Stimulated activated naive CD8-positive, alpha-beta T cell treated with anti-CD3 and anti-CD28 coated beads, Interleukin-15, Interleukin-2, amounts not matched to agents 100 ng/mL and 50 ng/mL, for 24 hours (primary cell): ENCODE measurements at regions not wholly inside any gene's neighbourhood (a gene's known extent, or its start where the extent isn't known, plus 50 kb on each side); places are given as distances from the start of the nearest gene placed in this dataset.
"Not testable (repeated sequence)": the region's sequence is repeated elsewhere in the genome, so short reads cannot be mapped to it uniquely, and the experiment has no call there.

Source experiments
- H3K27ac Mint-ChIP-seq: one replicate; pipeline ENCODE4 v1.8.0; 2021; ENCODE audit warnings: mild to moderate bottlenecking, mixed read lengths
- H3K27me3 Mint-ChIP-seq: one replicate; pipeline ENCODE4 v1.8.0; 2021; ENCODE audit warnings: mixed read lengths
- H3K36me3 Mint-ChIP-seq: one replicate; pipeline ENCODE4 v1.8.0; 2021; ENCODE audit warnings: low read depth, mixed read lengths
- H3K4me1 Mint-ChIP-seq: one replicate; pipeline ENCODE4 v1.8.0; 2021; ENCODE audit warnings: low read depth, mixed read lengths
- H3K4me3 Mint-ChIP-seq: one replicate; pipeline ENCODE4 v1.8.0; 2021; ENCODE audit warnings: mild to moderate bottlenecking, mixed read lengths
- H3K9me3 Mint-ChIP-seq: one replicate; pipeline ENCODE4 v1.8.0; 2021; ENCODE audit warnings: mixed read lengths

DNA sequence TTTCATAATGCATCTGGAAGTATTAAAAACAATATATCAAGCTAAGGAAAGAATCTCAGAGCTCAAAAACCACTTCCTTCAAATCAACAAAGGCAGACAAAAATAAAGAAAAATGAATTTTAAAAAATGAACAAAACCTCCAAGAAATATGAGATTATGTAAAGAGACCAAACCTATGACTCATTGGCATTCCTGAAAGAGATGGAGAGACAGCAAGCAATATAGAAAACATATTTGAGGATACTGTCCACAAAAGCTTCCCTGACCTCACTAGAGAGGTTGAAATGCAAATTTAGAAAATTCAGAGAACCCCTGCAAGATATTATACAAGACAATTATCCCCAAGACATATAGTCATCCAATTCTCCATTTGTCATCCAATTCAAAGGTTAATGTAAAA lies 311.3 kb upstream of the SOX9 start:
- H3K4me1 Mint-ChIP-seq, result no peaks in the 10 kb centered on the region
- no peak overlapping the region for H3K4me3 Mint-ChIP-seq
- H3K27ac Mint-ChIP-seq, result no peak overlapping the region
- no peaks in the 10 kb centered on the region for H3K36me3 Mint-ChIP-seq
- peaks cover 29% of the 10 kb centered on the region for H3K9me3 Mint-ChIP-seq
- H3K27me3 Mint-ChIP-seq, result no peaks in the 10 kb centered on the region

DNA sequence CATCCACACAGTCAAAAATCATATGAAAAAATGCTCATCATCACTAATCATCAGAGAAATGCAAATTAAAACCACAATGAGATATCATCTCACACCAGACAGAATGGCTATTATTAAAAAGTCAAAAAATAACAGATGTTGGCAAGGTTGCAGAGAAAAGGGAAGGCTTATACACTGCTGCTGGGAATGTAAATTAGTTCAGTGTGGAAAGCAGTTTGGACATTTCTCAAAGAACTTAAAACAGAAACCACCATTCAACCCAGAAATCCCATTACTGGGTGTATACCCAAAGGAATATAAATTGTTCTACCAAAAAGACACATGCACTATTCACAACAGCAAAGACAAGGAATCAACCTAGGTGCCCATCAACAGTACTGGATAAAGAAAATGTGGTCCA lies 307.0 kb upstream of the SOX9 start:
- not testable (repeated sequence) for H3K27ac Mint-ChIP-seq, H3K4me3 Mint-ChIP-seq, H3K4me1 Mint-ChIP-seq, H3K36me3 Mint-ChIP-seq, H3K27me3 Mint-ChIP-seq
- H3K9me3 Mint-ChIP-seq, result peaks cover 25% of the 10 kb centered on the region

DNA sequence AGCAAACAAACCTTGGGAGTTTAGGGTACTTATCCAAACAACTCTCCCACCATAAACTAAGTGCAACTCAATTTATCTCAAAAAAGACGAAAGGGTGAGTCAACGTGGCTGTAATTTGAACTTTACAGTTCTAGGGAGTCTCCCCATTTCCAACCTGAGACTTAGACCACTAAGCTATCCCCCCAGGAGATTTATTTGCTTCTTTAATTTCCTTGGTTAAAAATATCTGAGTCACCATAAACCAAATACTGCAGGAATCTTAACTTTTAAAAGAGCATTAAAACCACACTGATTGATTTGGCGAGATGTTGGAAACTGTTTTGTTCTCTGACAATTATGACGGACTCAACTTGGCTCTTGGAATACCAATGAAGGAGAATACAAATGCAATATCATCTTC lies 299.3 kb upstream of the SOX9 start:
- no peak overlapping the region for H3K27ac Mint-ChIP-seq
- H3K36me3 Mint-ChIP-seq, result no peaks in the 10 kb centered on the region
- no peak overlapping the region for H3K4me3 Mint-ChIP-seq
- H3K4me1 Mint-ChIP-seq, result no peaks in the 10 kb centered on the region
- peaks cover 7% of the 10 kb centered on the region for H3K9me3 Mint-ChIP-seq
- H3K27me3 Mint-ChIP-seq, result no peaks in the 10 kb centered on the region

DNA sequence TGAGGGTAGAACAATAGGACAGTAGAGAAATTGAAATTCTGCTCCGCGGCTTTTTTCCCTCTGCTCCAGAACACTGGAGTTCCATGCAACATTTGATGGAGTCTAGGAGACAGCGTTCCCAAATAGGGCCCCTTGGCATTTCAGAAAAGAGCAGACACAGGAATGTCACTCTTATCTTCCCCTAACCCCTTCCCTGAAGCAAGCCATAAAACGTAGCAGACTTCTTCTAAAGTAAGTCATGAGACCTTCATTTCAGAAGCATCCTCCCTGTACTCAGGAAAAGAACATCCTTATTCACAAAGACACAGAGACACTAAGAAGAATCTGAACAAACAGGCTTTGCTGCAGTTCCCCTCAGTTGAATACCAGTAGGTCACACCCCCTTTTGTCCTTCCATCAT lies 296.1 kb upstream of the SOX9 start:
- Mint-ChIP-seq H3K9me3 (peaks cover 7% of the 10 kb centered on the region), H3K36me3 (no peaks in the 10 kb centered on the region), H3K4me3 (no peak overlapping the region), H3K4me1 (no peaks in the 10 kb centered on the region), H3K27ac (no peak overlapping the region), H3K27me3 (no peaks in the 10 kb centered on the region)

DNA sequence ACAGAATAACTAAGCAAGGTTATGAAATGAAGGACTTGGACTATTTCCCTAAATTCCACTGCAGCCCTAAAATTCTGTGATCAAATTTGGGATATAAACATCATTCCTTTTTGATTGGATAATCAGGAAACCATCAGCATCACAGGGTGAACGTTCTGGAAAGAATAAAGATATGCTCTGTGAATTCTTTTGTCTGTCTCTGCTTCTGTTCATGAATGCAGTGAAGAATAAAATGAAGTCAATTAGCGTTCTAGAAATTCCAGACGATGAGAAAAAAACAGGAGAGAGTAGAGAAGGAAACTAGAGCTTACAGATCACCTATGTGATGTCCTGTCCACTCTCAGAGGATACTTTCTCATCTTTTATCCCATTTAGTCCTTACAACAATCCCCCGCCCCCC lies 295.1 kb upstream of the SOX9 start:
- Mint-ChIP-seq H3K4me3 (no peak overlapping the region), H3K27ac (no peak overlapping the region), H3K27me3 (no peaks in the 10 kb centered on the region), H3K36me3 (no peaks in the 10 kb centered on the region), H3K9me3 (peaks cover 7% of the 10 kb centered on the region), H3K4me1 (no peaks in the 10 kb centered on the region)

DNA sequence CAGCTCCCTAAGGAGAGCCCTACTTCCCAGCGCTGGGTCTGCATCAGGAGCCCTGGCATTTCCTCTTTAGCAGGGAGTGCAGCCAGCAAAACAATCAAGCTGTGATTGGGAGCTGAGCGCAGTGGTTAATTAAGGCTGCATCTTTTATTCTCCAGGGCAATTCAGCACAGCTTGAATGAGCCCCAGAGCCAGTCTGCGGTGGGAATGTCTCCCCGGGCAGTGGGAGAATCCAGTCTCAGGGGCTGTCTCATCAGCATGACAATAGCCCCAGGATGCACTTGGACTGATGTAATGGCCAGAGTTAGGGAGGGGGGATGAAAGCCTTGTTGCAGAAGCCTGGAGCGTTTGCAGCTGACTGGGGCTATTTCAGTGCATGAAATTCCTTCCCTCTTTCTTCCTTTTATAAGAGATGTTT lies 292.6 kb upstream of the SOX9 start:
- H3K9me3 Mint-ChIP-seq, result no peaks in the 10 kb centered on the region
- no peak overlapping the region for H3K4me3 Mint-ChIP-seq
- no peaks in the 10 kb centered on the region for H3K4me1 Mint-ChIP-seq
- H3K36me3 Mint-ChIP-seq, result no peaks in the 10 kb centered on the region
- H3K27ac Mint-ChIP-seq, result no peak overlapping the region
- H3K27me3 Mint-ChIP-seq, result no peaks in the 10 kb centered on the region

DNA sequence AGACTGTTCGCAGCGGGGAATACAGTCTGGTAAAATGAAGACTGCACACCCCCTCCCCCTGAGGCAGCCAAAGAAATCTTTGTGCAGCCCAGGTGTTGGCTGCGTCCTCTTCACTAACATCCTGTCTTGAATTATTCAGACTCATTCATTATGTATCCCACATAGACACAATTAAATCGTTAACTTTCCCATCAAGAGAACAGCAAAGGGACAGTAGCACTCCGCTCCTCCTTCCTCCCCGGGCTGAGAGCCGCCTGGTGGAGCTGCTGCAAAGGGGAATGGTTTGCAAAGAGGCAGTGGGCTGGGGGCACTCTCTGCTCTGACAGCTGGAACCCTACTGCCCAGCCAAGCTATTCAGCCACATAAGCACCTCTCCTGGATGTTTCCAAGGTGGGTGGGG lies 290.0 kb upstream of the SOX9 start:
- no peaks in the 10 kb centered on the region for H3K9me3 Mint-ChIP-seq
- no peak overlapping the region for H3K4me3 Mint-ChIP-seq
- H3K27me3 Mint-ChIP-seq, result no peaks in the 10 kb centered on the region
- H3K36me3 Mint-ChIP-seq, result no peaks in the 10 kb centered on the region
- no peaks in the 10 kb centered on the region for H3K4me1 Mint-ChIP-seq
- no peak overlapping the region for H3K27ac Mint-ChIP-seq

DNA sequence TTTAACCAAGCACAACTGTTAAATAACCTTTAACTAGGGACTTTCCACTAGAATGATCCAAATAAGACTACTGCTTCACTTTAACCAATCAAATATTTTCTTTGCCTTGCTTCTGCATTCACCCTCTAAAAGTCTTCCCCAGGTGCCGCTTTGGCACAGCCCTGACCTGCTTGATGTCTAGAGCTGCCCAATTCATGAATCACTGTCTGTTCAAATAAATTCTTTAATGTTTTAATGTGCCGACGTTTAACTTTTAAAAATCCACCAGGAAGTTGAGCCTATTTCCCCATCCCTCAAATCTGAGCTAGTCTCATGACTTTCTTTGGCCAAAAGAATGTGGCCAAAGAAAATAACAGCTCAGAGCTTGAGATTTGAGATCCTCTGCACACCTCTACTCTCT lies 277.8 kb upstream of the SOX9 start:
- no peak overlapping the region for H3K27ac Mint-ChIP-seq
- H3K36me3 Mint-ChIP-seq, result no peaks in the 10 kb centered on the region
- H3K27me3 Mint-ChIP-seq, result no peaks in the 10 kb centered on the region
- peaks cover 17% of the 10 kb centered on the region for H3K9me3 Mint-ChIP-seq
- no peak overlapping the region for H3K4me3 Mint-ChIP-seq
- no peaks in the 10 kb centered on the region for H3K4me1 Mint-ChIP-seq

DNA sequence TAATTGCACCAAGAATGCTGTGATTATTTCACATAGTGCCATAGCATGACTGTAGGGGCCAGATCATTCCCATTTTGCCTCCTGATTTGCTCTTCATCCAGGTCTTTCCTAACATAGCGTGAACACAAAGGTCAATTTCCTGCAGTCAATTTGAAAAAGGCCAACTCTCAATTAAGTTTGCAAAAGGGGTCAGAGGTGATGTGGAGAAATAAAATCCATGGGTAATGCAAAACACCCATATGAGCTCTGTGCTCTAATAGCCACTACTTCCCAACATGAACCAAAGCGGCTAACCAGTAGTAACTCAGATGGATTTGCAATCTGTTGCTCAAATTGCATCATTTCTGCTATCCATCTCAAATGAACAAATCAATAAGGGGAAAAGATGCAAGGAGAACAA lies 275.5 kb upstream of the SOX9 start:
- H3K4me1 Mint-ChIP-seq, result no peaks in the 10 kb centered on the region
- no peaks in the 10 kb centered on the region for H3K36me3 Mint-ChIP-seq
- no peak overlapping the region for H3K4me3 Mint-ChIP-seq
- H3K27ac Mint-ChIP-seq, result no peak overlapping the region
- peaks cover 17% of the 10 kb centered on the region for H3K9me3 Mint-ChIP-seq
- no peaks in the 10 kb centered on the region for H3K27me3 Mint-ChIP-seq

DNA sequence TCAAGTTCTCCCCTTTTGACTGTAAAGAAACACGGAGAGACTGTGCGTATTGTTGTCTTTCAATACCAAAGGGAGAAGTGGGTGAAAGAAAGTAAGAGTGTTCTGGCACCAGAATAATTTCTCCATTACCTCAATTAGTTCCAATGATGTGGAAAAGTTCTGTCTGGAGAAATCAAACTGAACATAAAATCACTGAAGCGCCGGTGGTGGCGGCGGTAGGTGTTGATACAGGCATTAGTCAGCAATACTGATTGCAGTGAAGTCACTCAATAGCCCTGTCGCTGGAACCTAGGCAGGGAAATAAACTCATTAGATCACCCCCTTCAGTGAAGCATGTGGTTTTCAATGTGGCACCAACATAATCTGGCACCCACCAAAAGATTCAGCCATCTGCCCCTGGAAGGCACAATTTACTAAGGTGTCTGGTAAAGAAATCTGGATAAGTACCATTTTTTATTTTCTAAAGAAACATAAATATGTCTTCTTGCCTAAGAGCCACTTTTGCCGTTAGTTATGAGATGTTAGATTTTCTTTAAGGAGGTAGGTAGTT lies 274.2 kb upstream of the SOX9 start:
- no peak overlapping the region for H3K27ac Mint-ChIP-seq
- no peaks in the 10 kb centered on the region for H3K27me3 Mint-ChIP-seq
- no peak overlapping the region for H3K4me3 Mint-ChIP-seq
- H3K9me3 Mint-ChIP-seq, result peaks cover 19% of the 10 kb centered on the region
- no peaks in the 10 kb centered on the region for H3K36me3 Mint-ChIP-seq
- no peaks in the 10 kb centered on the region for H3K4me1 Mint-ChIP-seq

DNA sequence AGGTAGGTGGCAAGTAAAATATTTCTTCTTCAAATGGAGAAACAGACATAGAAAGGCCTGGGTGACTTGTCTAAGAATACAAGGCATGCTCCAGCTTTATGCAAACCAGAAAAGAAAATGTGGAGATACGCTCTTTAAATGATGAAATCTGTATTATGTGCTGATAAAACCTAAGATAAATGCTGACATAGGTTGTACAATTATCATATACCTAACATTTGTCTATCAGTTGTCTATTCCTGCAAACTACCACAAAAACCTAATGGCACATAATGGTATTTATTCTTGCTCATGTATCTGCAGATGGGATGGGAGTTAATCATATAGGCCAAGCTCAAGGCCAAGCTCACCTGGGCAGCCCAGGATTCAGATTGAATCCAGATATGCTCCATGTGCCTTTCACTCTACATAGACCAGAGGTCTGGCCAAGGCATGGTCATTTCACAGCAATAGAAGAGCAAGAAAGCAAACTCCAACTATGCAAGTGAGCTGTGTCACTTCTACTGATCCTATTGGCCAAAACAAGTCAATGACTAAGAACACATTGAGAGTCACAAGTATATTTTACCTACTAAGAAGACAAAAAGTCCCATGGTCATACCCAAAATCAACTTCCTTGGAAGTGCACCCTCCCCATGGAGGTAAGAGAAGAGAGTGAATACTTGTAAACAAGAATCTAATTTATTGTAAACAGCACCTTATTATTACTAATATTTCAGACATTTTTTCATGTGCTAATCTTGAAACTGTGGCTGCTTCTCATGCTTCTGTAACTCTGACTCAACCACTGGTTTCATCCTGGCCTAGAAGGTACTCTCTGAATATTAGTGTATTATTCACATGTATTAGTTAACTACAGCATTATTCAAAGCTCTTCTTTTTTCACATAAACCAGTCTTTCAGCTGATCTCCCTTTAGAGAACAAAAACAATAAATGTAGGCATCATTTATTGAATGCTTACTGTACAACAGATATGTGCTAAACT lies 270.7 kb upstream of the SOX9 start:
- H3K27ac Mint-ChIP-seq, result no peak overlapping the region
- no peaks in the 10 kb centered on the region for H3K4me1 Mint-ChIP-seq
- peaks cover 9% of the 10 kb centered on the region for H3K9me3 Mint-ChIP-seq
- H3K36me3 Mint-ChIP-seq, result no peaks in the 10 kb centered on the region
- no peak overlapping the region for H3K4me3 Mint-ChIP-seq
- H3K27me3 Mint-ChIP-seq, result no peaks in the 10 kb centered on the region

DNA sequence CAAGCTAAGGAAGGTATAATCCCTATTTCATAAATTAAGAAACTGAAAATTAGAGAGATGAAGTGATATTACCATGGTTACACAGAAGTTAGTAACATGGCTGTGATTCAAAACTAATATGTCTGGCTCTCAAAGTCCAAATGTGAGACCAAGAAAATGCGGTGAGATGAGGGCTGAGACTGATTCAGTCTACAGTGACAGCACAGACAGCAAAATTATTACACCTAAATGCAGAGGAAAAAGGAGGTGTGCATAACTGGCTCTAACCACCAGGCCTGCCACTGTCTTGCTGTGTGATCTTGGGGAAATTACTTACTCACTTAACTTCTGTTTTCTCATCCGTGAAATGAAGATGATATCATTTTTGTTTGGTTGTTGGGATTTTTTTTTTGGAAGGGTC lies 270.0 kb upstream of the SOX9 start:
- no peak overlapping the region for H3K27ac Mint-ChIP-seq
- H3K36me3 Mint-ChIP-seq, result no peaks in the 10 kb centered on the region
- peaks cover 5% of the 10 kb centered on the region for H3K9me3 Mint-ChIP-seq
- H3K4me1 Mint-ChIP-seq, result no peaks in the 10 kb centered on the region
- no peak overlapping the region for H3K4me3 Mint-ChIP-seq
- no peaks in the 10 kb centered on the region for H3K27me3 Mint-ChIP-seq

DNA sequence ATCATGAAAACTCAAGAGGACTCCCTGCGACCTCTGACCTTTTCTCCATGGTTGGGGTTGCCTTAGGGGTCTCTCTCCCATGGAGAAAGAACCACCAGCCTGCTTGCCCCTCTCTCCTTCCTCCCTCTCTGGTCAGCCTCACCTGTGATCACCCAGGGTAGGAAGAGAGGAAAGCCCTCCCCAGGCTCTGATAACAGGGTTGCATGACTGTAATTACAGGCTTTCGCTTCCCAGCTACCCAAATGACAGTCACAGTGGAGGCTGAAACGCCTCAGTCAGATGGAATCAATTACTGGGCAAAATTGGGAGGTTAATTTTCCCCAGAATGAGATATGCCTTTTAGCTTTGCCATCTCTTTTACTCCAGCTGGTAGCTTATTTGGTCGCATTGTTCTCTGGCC lies 265.8 kb upstream of the SOX9 start:
- peaks cover 5% of the 10 kb centered on the region for H3K9me3 Mint-ChIP-seq
- H3K36me3 Mint-ChIP-seq, result no peaks in the 10 kb centered on the region
- no peak overlapping the region for H3K4me3 Mint-ChIP-seq
- H3K4me1 Mint-ChIP-seq, result no peaks in the 10 kb centered on the region
- no peak overlapping the region for H3K27ac Mint-ChIP-seq
- H3K27me3 Mint-ChIP-seq, result no peaks in the 10 kb centered on the region

DNA sequence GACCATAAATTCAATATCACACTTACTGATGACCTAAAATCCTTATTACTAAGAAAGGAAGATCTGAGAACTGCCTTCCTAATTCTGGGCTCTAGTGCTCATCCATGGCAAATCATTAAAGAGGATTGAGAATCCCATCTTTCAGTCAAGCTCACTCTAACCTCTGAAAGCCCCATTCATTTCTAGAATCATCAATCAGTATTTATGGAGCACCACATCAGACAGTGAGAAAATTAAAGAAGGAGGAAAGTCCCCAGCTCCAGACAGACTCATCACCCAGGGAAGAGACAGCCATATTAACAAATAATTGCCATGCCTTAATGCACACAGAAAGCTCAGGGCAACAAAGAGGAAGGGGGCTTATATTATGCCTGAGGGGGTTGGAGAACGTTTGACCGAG lies 256.1 kb upstream of the SOX9 start:
- H3K27me3 Mint-ChIP-seq, result no peaks in the 10 kb centered on the region
- no peaks in the 10 kb centered on the region for H3K4me1 Mint-ChIP-seq
- H3K27ac Mint-ChIP-seq, result no peak overlapping the region
- H3K4me3 Mint-ChIP-seq, result no peak overlapping the region
- H3K36me3 Mint-ChIP-seq, result no peaks in the 10 kb centered on the region
- peaks cover 4% of the 10 kb centered on the region for H3K9me3 Mint-ChIP-seq

DNA sequence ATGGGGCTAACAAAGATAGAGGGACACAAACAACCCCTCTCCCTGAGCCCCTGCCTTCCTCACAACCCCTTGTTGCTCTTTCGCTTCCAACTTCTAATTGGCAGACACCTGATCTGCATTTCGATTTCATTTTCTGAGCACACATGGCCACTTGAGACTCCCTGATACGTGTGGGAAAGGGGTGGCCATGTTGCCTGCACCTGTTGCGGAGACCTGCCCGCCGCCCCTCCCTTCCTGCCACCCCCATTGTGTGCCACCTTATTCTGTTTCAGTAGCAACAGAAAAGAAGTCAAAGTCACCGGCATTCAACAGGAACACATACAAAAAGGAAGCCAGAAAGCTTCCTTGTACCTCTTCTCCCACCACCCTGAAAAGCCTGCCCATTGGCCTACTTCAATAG lies 254.7 kb upstream of the SOX9 start:
- no peak overlapping the region for H3K27ac Mint-ChIP-seq
- H3K36me3 Mint-ChIP-seq, result no peaks in the 10 kb centered on the region
- H3K9me3 Mint-ChIP-seq, result peaks cover 4% of the 10 kb centered on the region
- no peaks in the 10 kb centered on the region for H3K4me1 Mint-ChIP-seq
- H3K4me3 Mint-ChIP-seq, result no peak overlapping the region
- H3K27me3 Mint-ChIP-seq, result no peaks in the 10 kb centered on the region

DNA sequence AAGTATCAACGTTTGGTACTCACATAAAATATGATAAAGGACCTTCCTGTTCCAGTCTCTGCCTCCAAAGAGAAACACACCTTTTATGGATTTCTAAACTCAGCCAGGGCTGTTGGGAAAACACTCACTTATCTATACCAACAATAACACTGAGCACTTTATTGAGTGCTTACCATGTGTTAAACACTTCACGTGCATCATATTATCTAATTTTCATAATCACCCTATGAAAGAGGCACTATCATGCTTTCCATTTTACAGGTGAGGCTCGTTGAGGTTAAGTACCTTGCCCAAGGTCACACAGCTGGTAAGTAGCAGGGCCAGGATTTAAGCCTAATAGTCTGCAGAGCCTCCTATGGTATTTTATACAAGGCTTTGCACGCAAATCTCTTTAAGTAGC lies 251.5 kb upstream of the SOX9 start:
- peaks cover 7% of the 10 kb centered on the region for H3K9me3 Mint-ChIP-seq
- no peaks in the 10 kb centered on the region for H3K27me3 Mint-ChIP-seq
- H3K27ac Mint-ChIP-seq, result no peak overlapping the region
- H3K4me1 Mint-ChIP-seq, result no peaks in the 10 kb centered on the region
- no peak overlapping the region for H3K4me3 Mint-ChIP-seq
- no peaks in the 10 kb centered on the region for H3K36me3 Mint-ChIP-seq
